CD14-positive monocyte (primary cell): ENCODE measurements at regions not wholly inside any gene's neighbourhood (a gene's known extent, or its start where the extent isn't known, plus 50 kb on each side); places are given as distances from the start of the nearest gene placed in this dataset.

ENCODE experiments used
- DNase-seq, 3 donors: peaks; one replicate each; pipeline ENCODE4 v3.0.0-alpha.2; 2011 to 2022
- H2AFZ ChIP-seq: 2 replicates; pipeline ENCODE4 v1.6.0; 2012; ENCODE audit warnings: mild to moderate bottlenecking, low read depth, low read length, inconsistent platforms; ENCODE audit not compliant: insufficient read depth, poor library complexity, severe bottlenecking
- H3K27ac ChIP-seq, 2 donors: 1 replicate in 1 of 2; 2 replicates in 1 of 2; pipeline ENCODE4 v1.5.1; 2012 to 2013; ENCODE audit warnings: low read length in 2 of 2, control low read depth in 1 of 2, inconsistent platforms in 1 of 2, low read depth in 1 of 2, mild to moderate bottlenecking in 1 of 2
- H3K27me3 ChIP-seq, 2 donors: one replicate each; pipeline versions ENCODE4 v1.6.0 to v1.6.1; 2011 to 2013; ENCODE audit warnings: low read length in 2 of 2; ENCODE audit not compliant: control insufficient read depth in 2 of 2, insufficient read depth in 2 of 2
- H3K36me3 ChIP-seq, 2 donors: replicated peaks in 1 of 2; 1 replicate in 1 of 2; 2 replicates in 1 of 2; pipeline versions ENCODE4 v1.5.1 to v1.6.1; 2012 to 2013; ENCODE audit warnings: low read length in 2 of 2, control low read depth in 1 of 2, inconsistent platforms in 1 of 2, mild to moderate bottlenecking in 1 of 2; ENCODE audit not compliant: insufficient read depth in 2 of 2, control insufficient read depth in 1 of 2
- H3K4me1 ChIP-seq, 2 donors: 1 replicate in 1 of 2; 2 replicates in 1 of 2; pipeline versions ENCODE4 v1.5.1 to v1.6.1; 2012 to 2013; ENCODE audit warnings: low read length in 2 of 2, control low read depth in 1 of 2, inconsistent platforms in 1 of 2, mild to moderate bottlenecking in 1 of 2, moderate library complexity in 1 of 2; ENCODE audit not compliant: insufficient read depth in 2 of 2, control insufficient read depth in 1 of 2
- H3K4me2 ChIP-seq: replicated peaks from 2 replicates; pipeline ENCODE3; 2012; ENCODE audit warnings: low read length, moderate library complexity, mild to moderate bottlenecking; ENCODE audit not compliant: poor library complexity, severe bottlenecking; ENCODE audit errors: extremely low read depth
- H3K4me3 ChIP-seq, 3 experiments: fragments of 200-600 bp in 1 of 3; sonication (generic) in 1 of 3; replicated peaks in 1 of 3; 1 replicate in 2 of 3; 2 replicates in 1 of 3; pipeline ENCODE4 v1.5.1; 2011 to 2013; ENCODE audit warnings: low read length in 3 of 3, mild to moderate bottlenecking in 3 of 3, control low read depth in 2 of 3, low read depth in 2 of 3, inconsistent platforms in 1 of 3, moderate library complexity in 1 of 3
- H3K79me2 ChIP-seq: 2 replicates; pipeline ENCODE4 v1.6.0; 2012; ENCODE audit warnings: mild to moderate bottlenecking, control low read depth, inconsistent platforms, low read length, moderate library complexity; ENCODE audit not compliant: insufficient read depth
- H3K9ac ChIP-seq: 2 replicates; pipeline ENCODE4 v1.6.0; 2017; ENCODE audit warnings: low read length, mild to moderate bottlenecking; ENCODE audit not compliant: insufficient read depth, poor library complexity, severe bottlenecking
- H3K9me3 ChIP-seq, 2 donors: replicated peaks in 1 of 2; 1 replicate in 1 of 2; 2 replicates in 1 of 2; pipeline versions ENCODE4 v1.5.1 to v1.6.1; 2012 to 2013; ENCODE audit warnings: low read length in 2 of 2, control low read depth in 1 of 2; ENCODE audit not compliant: control insufficient read depth in 1 of 2, insufficient read depth in 1 of 2
- H4K20me1 ChIP-seq: 2 replicates; pipeline ENCODE4 v1.6.0; 2012; ENCODE audit warnings: mild to moderate bottlenecking, low read length, control low read depth, moderate library complexity; ENCODE audit not compliant: insufficient read depth
- H3K27ac Mint-ChIP-seq, 7 donors: one replicate each; pipeline ENCODE4 v1.8.0; 2020; ENCODE audit warnings: mild to moderate bottlenecking in 7 of 7, mixed read lengths in 7 of 7, moderate library complexity in 6 of 7, inconsistent platforms in 2 of 7
- H3K27me3 Mint-ChIP-seq, 3 donors: one replicate each; pipeline ENCODE4 v1.8.0; 2021 to 2022; ENCODE audit warnings: low read depth in 3 of 3, mild to moderate bottlenecking in 3 of 3, mixed read lengths in 3 of 3, moderate library complexity in 3 of 3, inconsistent platforms in 1 of 3
- H3K36me3 Mint-ChIP-seq, 2 donors: one replicate each; pipeline ENCODE4 v1.8.0; 2020; ENCODE audit warnings: mixed read lengths in 2 of 2, inconsistent platforms in 1 of 2, mild to moderate bottlenecking in 1 of 2
- H3K4me1 Mint-ChIP-seq: one replicate; pipeline ENCODE4 v1.8.0; 2020; ENCODE audit warnings: mild to moderate bottlenecking, mixed read lengths
- H3K4me3 Mint-ChIP-seq, 2 donors: one replicate each; pipeline ENCODE4 v1.8.0; 2020; ENCODE audit warnings: mild to moderate bottlenecking in 2 of 2, mixed read lengths in 2 of 2, moderate library complexity in 1 of 2
- H3K9me3 Mint-ChIP-seq, 7 donors: one replicate each; pipeline ENCODE4 v1.8.0; 2020 to 2022; ENCODE audit warnings: mixed read lengths in 7 of 7, mild to moderate bottlenecking in 6 of 7, moderate library complexity in 6 of 7, inconsistent platforms in 2 of 7
- CTCF ChIP-seq: fragments of 200-600 bp; IDR thresholded peaks from one replicate; pipeline ENCODE4 v1.8.0; 2022; ENCODE audit warnings: antibody characterized with exemption, mild to moderate bottlenecking
- WGBS: methylation state at CpG from one replicate; pipeline ENCODE4 v1.1.5; 2013; ENCODE audit warnings: missing lambda C conversion rate; ENCODE audit not compliant: insufficient coverage; 5-methylcytosine and 5-hydroxymethylcytosine counted together
- intact Hi-C, 2 donors: fragments of 100-400 bp; cut with micrococcal nuclease; formaldehyde crosslinking; loops; one replicate each; pipeline versions ENCODE4 v1.15.0 to v1.15.1; 2023

GRCh38 chr1:38222891-38223290 lies 176.3 kb upstream of the POU3F1 start:
- Mint-ChIP-seq H3K27ac (no peak overlapping the region), H3K4me1 (no peaks in the 10 kb centered on the region), H3K9me3 (peaks cover 0 to 2% (median 0%) of the 10 kb centered on the region in 7 donors), H3K36me3 (no peaks in the 10 kb centered on the region), H3K27me3 (peaks cover 5 to 13% (median 10%) of the 10 kb centered on the region in 3 donors), H3K4me3 (no peak overlapping the region)
- H3K36me3 ChIP-seq, result no peaks in the 10 kb centered on the region
- no peaks in the 10 kb centered on the region for H3K4me1 ChIP-seq
- no peak overlapping the region for H3K4me2 ChIP-seq
- no peaks in the 10 kb centered on the region for H3K79me2 ChIP-seq
- WGBS, result no CpG with 5 or more reads among the region's 2 CpGs
- no peak overlapping the region for H3K27ac ChIP-seq
- no peak overlapping the region for H3K9ac ChIP-seq
- peaks cover 0 to 4% of the 10 kb centered on the region in 2 donors for H3K27me3 ChIP-seq
- H4K20me1 ChIP-seq, result no peaks in the 10 kb centered on the region
- H2AFZ ChIP-seq, result no peak overlapping the region
- intact Hi-C loops, result no loop called here
- H3K9me3 ChIP-seq, result no peaks in the 10 kb centered on the region
- no peak overlapping the region for H3K4me3 ChIP-seq
- no peak for TF ChIP-seq CTCF
- no peak for DNase-seq

DNA sequence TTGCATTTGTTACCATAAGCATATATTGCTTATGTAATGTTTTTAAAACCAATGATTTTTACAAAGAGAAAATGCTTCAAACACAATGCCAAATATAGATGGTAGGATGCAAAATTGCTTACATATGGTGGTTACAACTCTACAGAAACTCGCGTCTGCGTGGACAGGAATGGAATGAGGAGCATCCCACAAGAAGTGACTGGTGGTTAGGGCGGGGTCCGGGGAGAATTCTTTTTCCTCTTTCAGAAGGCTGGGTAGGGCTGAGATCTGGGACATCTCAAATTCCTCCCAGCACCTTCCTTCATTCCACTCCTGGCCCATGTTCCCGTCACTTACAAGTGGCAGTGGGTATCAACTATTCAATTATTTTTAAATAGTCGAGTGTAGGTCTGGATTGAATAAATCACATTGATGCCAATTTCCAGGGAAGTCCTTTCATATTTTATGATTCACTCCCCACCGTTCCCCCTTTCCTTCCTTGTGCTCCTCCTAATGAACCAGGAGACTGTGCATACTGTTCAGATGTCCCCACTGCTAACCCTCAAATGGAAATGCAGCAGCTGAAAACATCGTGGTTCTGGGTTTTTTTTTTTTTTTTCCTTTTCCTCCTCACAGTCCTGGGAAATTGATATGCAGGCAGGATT lies 174.5 kb upstream of the POU3F1 start:
- no peak overlapping the region for H3K27ac Mint-ChIP-seq
- intact Hi-C loops, result no loop called here
- Histone ChIP-seq H3K4me3 (no peak overlapping the region), H3K27ac (no peak overlapping the region), H4K20me1 (no peaks in the 10 kb centered on the region), H3K4me1 (no peaks in the 10 kb centered on the region), H3K4me2 (no peak overlapping the region), H3K9ac (no peak overlapping the region), H3K27me3 (peaks cover 0 to 4% of the 10 kb centered on the region in 2 donors), H2AFZ (no peak overlapping the region), H3K36me3 (no peaks in the 10 kb centered on the region), H3K79me2 (no peaks in the 10 kb centered on the region), H3K9me3 (no peaks in the 10 kb centered on the region)
- H3K36me3 Mint-ChIP-seq, result no peaks in the 10 kb centered on the region
- H3K27me3 Mint-ChIP-seq, result peaks cover 5 to 13% (median 10%) of the 10 kb centered on the region in 3 donors
- DNase-seq, result no peak
- no peak for TF ChIP-seq CTCF
- H3K4me1 Mint-ChIP-seq, result no peaks in the 10 kb centered on the region
- H3K9me3 Mint-ChIP-seq, result peaks cover 0 to 2% (median 0%) of the 10 kb centered on the region in 7 donors
- H3K4me3 Mint-ChIP-seq, result no peak overlapping the region
- WGBS, result no CpG with 5 or more reads among the region's 9 CpGs
